Astrocyte of the spinal cord (primary cell): ENCODE measurements at regions not wholly inside any gene's neighbourhood (a gene's known extent, or its start where the extent isn't known, plus 50 kb on each side); places are given as distances from the start of the nearest gene placed in this dataset.
"Not testable (repeated sequence)": the region's sequence is repeated elsewhere in the genome, so short reads cannot be mapped to it uniquely, and the experiment has no call there.

Experiments used
- DNase-seq: peaks from one replicate; pipeline ENCODE4 v3.0.0; 2011; ENCODE audit warnings: low read depth, low spot score
- H3K4me3 ChIP-seq: 2 replicates; pipeline ENCODE4 v1.5.1; 2011; ENCODE audit warnings: low read depth, mild to moderate bottlenecking, low read length, moderate library complexity
- CTCF ChIP-seq: IDR thresholded peaks from 2 replicates; pipeline ENCODE4 v1.5.1; 2012; ENCODE audit warnings: low read depth, mild to moderate bottlenecking, low read length, inconsistent platforms
- in situ Hi-C: cut with HindIII; loops from 2 replicates; pipeline ENCODE4 v1.10.0; 2017; ENCODE audit warnings: low sequenced_read_pairs

- in situ Hi-C loops, result no loop called here
- no peak for TF ChIP-seq CTCF
- no peak overlapping the region for H3K4me3 ChIP-seq
- no peak for DNase-seq
Observed at GRCh38 chr13:22960827-22961226, 220.0 kb upstream of the SGCG start.

GRCh38 chr13:22961342-22961741 lies 219.4 kb upstream of the SGCG start:
- in situ Hi-C loops, H3K4me3 ChIP-seq, DNase-seq: not testable (repeated sequence)

GRCh38 chr13:22961835-22962537 lies 218.8 kb upstream of the SGCG start:
- no peak for TF ChIP-seq CTCF
- no peak overlapping the region for H3K4me3 ChIP-seq
- in situ Hi-C loops, result no loop called here
- no peak for DNase-seq

GRCh38 chr13:22963384-22964053 lies 217.3 kb upstream of the SGCG start:
- in situ Hi-C loops, result not testable (repeated sequence)

GRCh38 chr13:22964245-22964966 lies 216.4 kb upstream of the SGCG start:
- DNase-seq, result no peak
- no peak for TF ChIP-seq CTCF
- H3K4me3 ChIP-seq, result no peak overlapping the region
- in situ Hi-C loops, result no loop called here

More at GRCh38 chr13:22963384-22964053, 217.3 kb upstream of the SGCG start:
- H3K4me3 ChIP-seq, DNase-seq: not testable (repeated sequence)

GRCh38 chr13:22965011-22965857 lies 215.5 kb upstream of the SGCG start:
- in situ Hi-C loops, result not testable (repeated sequence)

GRCh38 chr13:22965858-22966239 lies 214.9 kb upstream of the SGCG start:
- in situ Hi-C loops, DNase-seq, H3K4me3 ChIP-seq: not testable (repeated sequence)

More at GRCh38 chr13:22965011-22965857, 215.5 kb upstream of the SGCG start:
- H3K4me3 ChIP-seq, DNase-seq: not testable (repeated sequence)

- H3K4me3 ChIP-seq, in situ Hi-C loops, DNase-seq: not testable (repeated sequence)
Observed at GRCh38 chr13:22966753-22967152, 214.0 kb upstream of the SGCG start.
